ENCODE measurements at regions not wholly inside any gene's neighbourhood (a gene's known extent, or its start where the extent isn't known, plus 50 kb on each side); places are given as distances from the start of the nearest gene placed in this dataset.

- Histone ChIP-seq H3K4me1 (ENCODE audit: control insufficient read depth, insufficient read depth, low read length) (no peaks in the 10 kb centered on the region), H3K4me3 (ENCODE audit: low read depth in 2 of 2, low read length in 2 of 2) (no peak overlapping the region), H3K27ac (ENCODE audit: low read length) (no peak overlapping the region), H3K27me3 (ENCODE audit: control insufficient read depth, insufficient read depth, low read length) (no peaks in the 10 kb centered on the region), H3K9me3 (ENCODE audit: control insufficient read depth, insufficient read depth, low read depth, low read length) (no peaks in the 10 kb centered on the region), H3K36me3 (ENCODE audit: control insufficient read depth, insufficient read depth, low read length) (no peaks in the 10 kb centered on the region)
- ATAC-seq = no peak
- peak; percentile 39 for DNase-seq (ENCODE audit: low read depth, low spot score)
- in situ Hi-C loops (cut with HindIII; ENCODE audit: low pct_unique_long_range_greater_than_20kb, low sequenced_read_pairs) (no loop called here), intact Hi-C loops (cut with micrococcal nuclease; ENCODE audit: unreplicated experiment) (no loop called here)
- CTCF ChIA-PET = no interaction called here
- TF ChIP-seq POLR2AphosphoS5 (IDR thresholded peaks at IDR 0.05; ENCODE audit: low read depth, low read length) = no peak
- no peak for TF ChIP-seq CTCF (IDR thresholded peaks at IDR 0.05)
- TF ChIP-seq TCF7L2 (IDR thresholded peaks at IDR 0.05; ENCODE audit: low read depth, low read length) = no peak
- TF ChIP-seq REST (IDR thresholded peaks at IDR 0.05; ENCODE audit: insufficient read depth in 1 of 2, low read depth in 2 of 2, low read length in 1 of 2) = no peak
- no peak for TF ChIP-seq SIN3A (IDR thresholded peaks at IDR 0.05; ENCODE audit: borderline replicate concordance, insufficient read depth, low read depth, low read length)
- no TSS peak for BruUV-seq (replicated peaks)
- POLR2A ChIA-PET = no interaction called here
These were observed 168.0 kb upstream of the NR5A2 start for GRCh38 chr1:199859491-199859933.

- CTCF ChIA-PET = no interaction called here
- DNase-seq (ENCODE audit: low read depth, low spot score) (no peak), ATAC-seq (no peak)
- in situ Hi-C loops (cut with HindIII; ENCODE audit: low pct_unique_long_range_greater_than_20kb, low sequenced_read_pairs) = no loop called here
- H3K36me3 ChIP-seq (ENCODE audit: control insufficient read depth, insufficient read depth, low read length) = no peaks in the 10 kb centered on the region
- intact Hi-C loops (cut with micrococcal nuclease; ENCODE audit: unreplicated experiment) = no loop called here
- TF ChIP-seq SIN3A (IDR thresholded peaks at IDR 0.05; ENCODE audit: borderline replicate concordance, insufficient read depth, low read depth, low read length) (no peak), REST (IDR thresholded peaks at IDR 0.05; ENCODE audit: insufficient read depth in 1 of 2, low read depth in 2 of 2, low read length in 1 of 2) (no peak)
- no peaks in the 10 kb centered on the region for H3K4me1 ChIP-seq (ENCODE audit: control insufficient read depth, insufficient read depth, low read length)
- H3K9me3 ChIP-seq (ENCODE audit: control insufficient read depth, insufficient read depth, low read depth, low read length) = no peaks in the 10 kb centered on the region
- H3K4me3 ChIP-seq (ENCODE audit: low read depth in 2 of 2, low read length in 2 of 2) = no peak overlapping the region
- POLR2A ChIA-PET = no interaction called here
- no TSS peak for BruUV-seq (replicated peaks)
- H3K27me3 ChIP-seq (ENCODE audit: control insufficient read depth, insufficient read depth, low read length) = no peaks in the 10 kb centered on the region
- no peak overlapping the region for H3K27ac ChIP-seq (ENCODE audit: low read length)
These were observed 166.3 kb upstream of the NR5A2 start for GRCh38 chr1:199861020-199861795.
